Mesenchymal stem cell (in vitro differentiated cells and primary cell): ENCODE measurements at regions not wholly inside any gene's neighbourhood (a gene's known extent, or its start where the extent isn't known, plus 50 kb on each side); places are given as distances from the start of the nearest gene placed in this dataset.

Experiments
- DNase-seq: peaks from one replicate; pipeline ENCODE4 v3.0.0-alpha.2; 2013
- H2AFZ ChIP-seq: one replicate; pipeline ENCODE4 v1.6.1; 2013; ENCODE audit warnings: low read depth, mild to moderate bottlenecking, control low read depth, inconsistent platforms, low read length, moderate library complexity
- H2AK5ac ChIP-seq: 2 replicates; pipeline ENCODE4 v1.6.1; 2013; ENCODE audit warnings: low read length, moderate library complexity, mild to moderate bottlenecking, inconsistent platforms; ENCODE audit not compliant: severe bottlenecking
- H2BK120ac ChIP-seq: one replicate; pipeline ENCODE4 v1.6.1; 2013; ENCODE audit warnings: low read depth, mild to moderate bottlenecking, inconsistent platforms, low read length, moderate library complexity
- H2BK12ac ChIP-seq, 2 experiments: one replicate each; pipeline ENCODE4 v1.6.1; 2013; ENCODE audit warnings: inconsistent platforms in 2 of 2, low read length in 2 of 2, mild to moderate bottlenecking in 2 of 2, moderate library complexity in 2 of 2, control low read depth in 1 of 2
- H2BK15ac ChIP-seq: one replicate; pipeline ENCODE4 v1.6.1; 2013; ENCODE audit warnings: mild to moderate bottlenecking, low read depth, inconsistent platforms; ENCODE audit not compliant: poor library complexity, severe bottlenecking
- H2BK5ac ChIP-seq: 2 replicates; pipeline ENCODE4 v1.6.1; 2013; ENCODE audit warnings: low read depth, mild to moderate bottlenecking, low read length, control low read depth, inconsistent platforms; ENCODE audit not compliant: poor library complexity, severe bottlenecking
- H3K14ac ChIP-seq, 2 experiments: one replicate each; pipeline ENCODE4 v1.6.1; 2013; ENCODE audit warnings: inconsistent platforms in 2 of 2, low read length in 2 of 2, control low read depth in 1 of 2, mild to moderate bottlenecking in 1 of 2, moderate library complexity in 1 of 2
- H3K18ac ChIP-seq, 2 experiments: one replicate each; pipeline ENCODE4 v1.6.1; 2013; ENCODE audit warnings: inconsistent platforms in 2 of 2, low read length in 2 of 2, control low read depth in 1 of 2, low read depth in 1 of 2, mild to moderate bottlenecking in 1 of 2
- H3K23ac ChIP-seq, 2 experiments: one replicate each; pipeline ENCODE4 v1.6.1; 2013; ENCODE audit warnings: inconsistent platforms in 2 of 2, low read length in 2 of 2, mild to moderate bottlenecking in 2 of 2, moderate library complexity in 2 of 2, control low read depth in 1 of 2
- H3K27ac ChIP-seq: 2 replicates; pipeline ENCODE4 v1.5.1; 2013; ENCODE audit warnings: mild to moderate bottlenecking, moderate library complexity, low read length, control low read depth, inconsistent platforms; ENCODE audit not compliant: poor library complexity, severe bottlenecking
- H3K27me3 ChIP-seq, 2 experiments: 2 replicates each; pipeline versions ENCODE4 v1.6.1 to v1.7.0; 2013; ENCODE audit warnings: low read length in 2 of 2, mild to moderate bottlenecking in 2 of 2, moderate library complexity in 2 of 2, control low read depth in 1 of 2, inconsistent platforms in 1 of 2; ENCODE audit not compliant: control insufficient read depth in 1 of 2, insufficient read depth in 1 of 2
- H3K36me3 ChIP-seq, 2 experiments: 2 replicates each; pipeline versions ENCODE4 v1.6.1 to v1.7.0; 2013; ENCODE audit warnings: low read length in 2 of 2, control low read depth in 1 of 2, inconsistent platforms in 1 of 2, low read depth in 1 of 2, mild to moderate bottlenecking in 1 of 2; ENCODE audit not compliant: insufficient read depth in 2 of 2, control insufficient read depth in 1 of 2
- H3K4ac ChIP-seq, 2 experiments: one replicate each; pipeline ENCODE4 v1.6.1; 2013; ENCODE audit warnings: inconsistent platforms in 2 of 2, low read length in 2 of 2, mild to moderate bottlenecking in 2 of 2, moderate library complexity in 2 of 2, control low read depth in 1 of 2, low read depth in 1 of 2
- H3K4me1 ChIP-seq: 2 replicates; pipeline ENCODE4 v1.6.1; 2013; ENCODE audit warnings: low read depth, low read length, control low read depth; ENCODE audit not compliant: control insufficient read depth, insufficient read depth
- H3K4me2 ChIP-seq: 2 replicates; pipeline ENCODE4 v1.6.1; 2013; ENCODE audit warnings: low read length, mild to moderate bottlenecking, inconsistent platforms; ENCODE audit not compliant: poor library complexity, severe bottlenecking
- H3K4me3 ChIP-seq, 2 experiments: 2 replicates each; pipeline versions ENCODE4 v1.5.1 to v1.7.0; 2013; ENCODE audit warnings: low read length in 2 of 2, mild to moderate bottlenecking in 2 of 2, control low read depth in 1 of 2, low read depth in 1 of 2; ENCODE audit not compliant: insufficient read depth in 1 of 2
- H3K79me1 ChIP-seq: replicated peaks from 2 replicates; pipeline ENCODE4 v1.6.1; 2013; ENCODE audit warnings: mild to moderate bottlenecking, control low read depth, low read length, inconsistent platforms; ENCODE audit not compliant: poor library complexity, severe bottlenecking
- H3K9ac ChIP-seq: 2 replicates; pipeline ENCODE4 v1.7.0; 2013; ENCODE audit warnings: mild to moderate bottlenecking, low read length, moderate library complexity
- H3K9me3 ChIP-seq: 2 replicates; pipeline ENCODE4 v1.7.0; 2013; ENCODE audit warnings: mild to moderate bottlenecking, low read length; ENCODE audit not compliant: control insufficient read depth
- H4K8ac ChIP-seq: one replicate; pipeline ENCODE4 v1.6.1; 2013; ENCODE audit warnings: inconsistent platforms, mild to moderate bottlenecking, low read length, moderate library complexity
- H4K91ac ChIP-seq: one replicate; pipeline ENCODE4 v1.6.1; 2013; ENCODE audit warnings: mild to moderate bottlenecking, low read length, inconsistent platforms
- whole genome bisulfite sequencing: methylation state at CpG from one replicate; pipeline ENCODE4 v1.1.7; 2013; ENCODE audit warnings: mixed read lengths; 5-methylcytosine and 5-hydroxymethylcytosine counted together

GRCh38 chr4:160371446-160371845 lies 1268.6 kb downstream of the RAPGEF2 start:
- Histone ChIP-seq H2BK12ac (no peak overlapping the region), H3K27me3 (no peaks in the 10 kb centered on the region), H4K8ac (no peak overlapping the region), H2BK120ac (no peak overlapping the region), H4K91ac (no peak overlapping the region), H2AK5ac (no peak overlapping the region), H3K18ac (no peak overlapping the region), H2AFZ (no peak overlapping the region), H3K9me3 (no peaks in the 10 kb centered on the region), H3K4ac (no peak overlapping the region), H3K4me1 (no peaks in the 10 kb centered on the region), H3K36me3 (no peaks in the 10 kb centered on the region), H3K9ac (no peak overlapping the region), H3K4me3 (no peak overlapping the region), H3K4me2 (no peak overlapping the region), H3K79me1 (no peaks in the 10 kb centered on the region), H3K23ac (no peak overlapping the region), H2BK15ac (no peak overlapping the region), H2BK5ac (no peak overlapping the region), H3K27ac (no peak overlapping the region), H3K14ac (no peak overlapping the region)
- DNase-seq, result no peak
- no CpG with 5 or more reads among the region's 1 CpG for WGBS

- 58% methylated on average over 3 of the region's 5 CpGs for WGBS
- Histone ChIP-seq H2BK5ac (no peak overlapping the region), H2AK5ac (no peak overlapping the region), H2BK15ac (no peak overlapping the region), H3K4me1 (no peaks in the 10 kb centered on the region), H3K9me3 (no peaks in the 10 kb centered on the region), H4K91ac (no peak overlapping the region), H3K79me1 (no peaks in the 10 kb centered on the region), H3K4me3 (no peak overlapping the region), H3K14ac (no peak overlapping the region), H2AFZ (no peak overlapping the region), H2BK12ac (no peak overlapping the region), H2BK120ac (no peak overlapping the region), H3K4me2 (no peak overlapping the region), H3K36me3 (no peaks in the 10 kb centered on the region), H3K4ac (no peak overlapping the region), H3K18ac (no peak overlapping the region), H3K27ac (no peak overlapping the region), H3K23ac (no peak overlapping the region), H4K8ac (no peak overlapping the region), H3K27me3 (no peaks in the 10 kb centered on the region), H3K9ac (no peak overlapping the region)
- DNase-seq, result no peak
Measured at GRCh38 chr4:160372390-160372789, 1269.5 kb downstream of the RAPGEF2 start.

GRCh38 chr4:160373911-160374310 lies 1271.0 kb downstream of the RAPGEF2 start:
- Histone ChIP-seq H3K9ac (no peak overlapping the region), H3K4ac (no peak overlapping the region), H3K4me1 (no peaks in the 10 kb centered on the region), H3K27me3 (no peaks in the 10 kb centered on the region), H3K4me2 (no peak overlapping the region), H3K14ac (no peak overlapping the region), H3K23ac (no peak overlapping the region), H3K36me3 (no peaks in the 10 kb centered on the region), H4K91ac (no peak overlapping the region), H2BK5ac (no peak overlapping the region), H3K9me3 (no peaks in the 10 kb centered on the region), H2BK120ac (no peak overlapping the region), H3K79me1 (no peaks in the 10 kb centered on the region), H2BK15ac (no peak overlapping the region), H3K4me3 (no peak overlapping the region), H2AK5ac (no peak overlapping the region), H2BK12ac (no peak overlapping the region), H2AFZ (no peak overlapping the region), H4K8ac (no peak overlapping the region), H3K27ac (no peak overlapping the region), H3K18ac (no peak overlapping the region)
- DNase-seq, result no peak
- WGBS, result 100% methylated on average over 2 of the region's 2 CpGs

- no peak overlapping the region for H3K23ac ChIP-seq
Measured at GRCh38 chr4:160375772-160376452, 1273.0 kb downstream of the RAPGEF2 start.

More at GRCh38 chr4:160375772-160376452, 1273.0 kb downstream of the RAPGEF2 start:
- no peak overlapping the region for H2BK5ac ChIP-seq
- H2BK120ac ChIP-seq, result no peak overlapping the region
- peaks cover 9% of the 10 kb centered on the region for H3K9me3 ChIP-seq
- H4K91ac ChIP-seq, result no peak overlapping the region
- H3K27me3 ChIP-seq, result no peaks in the 10 kb centered on the region
- H2BK15ac ChIP-seq, result no peak overlapping the region
- no peak overlapping the region for H3K4me3 ChIP-seq
- H3K36me3 ChIP-seq, result no peaks in the 10 kb centered on the region
- WGBS, result no CpG with 5 or more reads among the region's 2 CpGs
- no peak overlapping the region for H3K27ac ChIP-seq
- no peak overlapping the region for H3K9ac ChIP-seq
- H2BK12ac ChIP-seq, result no peak overlapping the region
- H3K79me1 ChIP-seq, result no peaks in the 10 kb centered on the region
- no peak overlapping the region for H3K4ac ChIP-seq
- H4K8ac ChIP-seq, result no peak overlapping the region
- H2AK5ac ChIP-seq, result no peak overlapping the region
- no peak overlapping the region for H2AFZ ChIP-seq
- H3K18ac ChIP-seq, result no peak overlapping the region
- DNase-seq, result peak; percentile 11
- H3K4me2 ChIP-seq, result no peak overlapping the region
- no peaks in the 10 kb centered on the region for H3K4me1 ChIP-seq
- H3K14ac ChIP-seq, result no peak overlapping the region
